HL-60 (cell line): ENCODE measurements at regions not wholly inside any gene's neighbourhood (a gene's known extent, or its start where the extent isn't known, plus 50 kb on each side); places are given as distances from the start of the nearest gene placed in this dataset.

ENCODE experiments used
- DNase-seq, 2 experiments: peaks; one replicate each; pipeline ENCODE4 v3.0.0-alpha.2; 2010 to 2020; ENCODE audit warnings: low read depth in 1 of 2, low spot score in 1 of 2
- H3K27ac ChIP-seq: fragments of 250-450 bp; sonication (Bioruptor Pico); replicated peaks from 2 replicates; pipeline ENCODE4 v1.5.1; 2020; ENCODE audit warnings: mild to moderate bottlenecking, moderate library complexity
- H3K27me3 ChIP-seq: fragments of 250-450 bp; sonication (Bioruptor Pico); 2 replicates; pipeline ENCODE4 v1.5.1; 2021; ENCODE audit warnings: mild to moderate bottlenecking, moderate library complexity; ENCODE audit not compliant: insufficient read depth, poor library complexity, severe bottlenecking
- H3K4me3 ChIP-seq: replicated peaks from 2 replicates; pipeline ENCODE4 v1.5.1; 2011; ENCODE audit warnings: mild to moderate bottlenecking, control low read depth, low read length; ENCODE audit not compliant: insufficient read depth
- GABPA ChIP-seq: IDR thresholded peaks from 2 replicates; pipeline ENCODE4 v1.6.1; 2012; ENCODE audit warnings: low read depth
- POLR2AphosphoS5 ChIP-seq: IDR thresholded peaks from 2 replicates; pipeline ENCODE4 v1.6.1; 2012; ENCODE audit warnings: low read depth
- SPI1 ChIP-seq: IDR thresholded peaks from 2 replicates; pipeline ENCODE4 v1.6.1; 2012; ENCODE audit warnings: low read depth, mild to moderate bottlenecking, borderline replicate concordance
- TF ChIP-seq, protein P1 (sequence below): IDR thresholded peaks from 2 replicates; pipeline ENCODE4 v1.6.1; 2012; ENCODE audit warnings: low read depth; ENCODE audit not compliant: insufficient replicate concordance
- TF ChIP-seq, protein P2 (sequence below): IDR thresholded peaks from one replicate; pipeline ENCODE4 v1.5.1; 2011; ENCODE audit warnings: low read length, control low read depth, inconsistent platforms; ENCODE audit not compliant: insufficient read depth

DNA sequence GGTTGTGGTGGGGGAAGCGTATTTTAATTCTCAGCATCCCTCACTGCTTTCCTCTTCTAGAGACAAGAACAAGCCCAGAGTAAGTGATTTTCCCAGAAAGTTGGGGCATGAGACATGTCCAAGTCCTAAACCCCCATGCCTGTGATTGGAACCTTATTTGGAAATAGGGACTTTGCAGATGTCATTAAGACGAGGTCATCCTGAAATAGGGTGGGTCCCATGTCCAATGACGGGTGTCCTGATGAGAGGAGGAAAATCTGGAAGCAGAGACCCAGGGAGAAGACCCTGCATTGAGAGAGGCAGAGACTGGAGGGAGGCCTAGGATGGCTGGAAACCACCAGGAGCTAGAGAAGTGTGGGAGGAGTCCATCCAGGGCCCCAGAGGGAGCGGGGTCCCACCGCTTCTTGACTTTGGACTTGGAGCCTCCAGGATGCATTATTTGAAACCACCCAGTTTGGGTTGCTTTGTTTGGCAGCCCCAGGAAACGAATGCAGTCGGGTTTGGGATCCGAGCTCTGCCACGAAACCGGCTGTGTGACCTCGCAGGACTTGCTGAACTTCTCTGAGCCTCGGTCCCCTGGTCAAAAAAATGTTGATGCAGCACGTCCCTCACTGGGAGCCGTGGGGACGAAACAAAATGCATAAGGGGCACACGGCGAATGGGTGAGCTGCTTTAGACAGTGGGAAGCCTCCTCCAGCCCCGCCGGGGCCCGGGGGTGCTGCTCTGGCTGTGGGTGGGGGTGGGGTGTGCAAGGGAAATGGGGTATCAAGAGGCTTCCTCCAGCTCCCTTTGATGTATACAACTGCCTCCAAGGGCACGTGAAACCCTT is 113.9 kb downstream of the CPZ start:
- H3K4me3 ChIP-seq, result no peak overlapping the region
- DNase-seq, result no peak
- H3K27me3 ChIP-seq, result no peaks in the 10 kb centered on the region
- TF ChIP-seq SPI1, result no peak
- no peak for TF ChIP-seq POLR2AphosphoS5
- TF ChIP-seq, protein P1, sequence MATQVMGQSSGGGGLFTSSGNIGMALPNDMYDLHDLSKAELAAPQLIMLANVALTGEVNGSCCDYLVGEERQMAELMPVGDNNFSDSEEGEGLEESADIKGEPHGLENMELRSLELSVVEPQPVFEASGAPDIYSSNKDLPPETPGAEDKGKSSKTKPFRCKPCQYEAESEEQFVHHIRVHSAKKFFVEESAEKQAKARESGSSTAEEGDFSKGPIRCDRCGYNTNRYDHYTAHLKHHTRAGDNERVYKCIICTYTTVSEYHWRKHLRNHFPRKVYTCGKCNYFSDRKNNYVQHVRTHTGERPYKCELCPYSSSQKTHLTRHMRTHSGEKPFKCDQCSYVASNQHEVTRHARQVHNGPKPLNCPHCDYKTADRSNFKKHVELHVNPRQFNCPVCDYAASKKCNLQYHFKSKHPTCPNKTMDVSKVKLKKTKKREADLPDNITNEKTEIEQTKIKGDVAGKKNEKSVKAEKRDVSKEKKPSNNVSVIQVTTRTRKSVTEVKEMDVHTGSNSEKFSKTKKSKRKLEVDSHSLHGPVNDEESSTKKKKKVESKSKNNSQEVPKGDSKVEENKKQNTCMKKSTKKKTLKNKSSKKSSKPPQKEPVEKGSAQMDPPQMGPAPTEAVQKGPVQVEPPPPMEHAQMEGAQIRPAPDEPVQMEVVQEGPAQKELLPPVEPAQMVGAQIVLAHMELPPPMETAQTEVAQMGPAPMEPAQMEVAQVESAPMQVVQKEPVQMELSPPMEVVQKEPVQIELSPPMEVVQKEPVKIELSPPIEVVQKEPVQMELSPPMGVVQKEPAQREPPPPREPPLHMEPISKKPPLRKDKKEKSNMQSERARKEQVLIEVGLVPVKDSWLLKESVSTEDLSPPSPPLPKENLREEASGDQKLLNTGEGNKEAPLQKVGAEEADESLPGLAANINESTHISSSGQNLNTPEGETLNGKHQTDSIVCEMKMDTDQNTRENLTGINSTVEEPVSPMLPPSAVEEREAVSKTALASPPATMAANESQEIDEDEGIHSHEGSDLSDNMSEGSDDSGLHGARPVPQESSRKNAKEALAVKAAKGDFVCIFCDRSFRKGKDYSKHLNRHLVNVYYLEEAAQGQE, result no peak
- TF ChIP-seq GABPA, result no peak
- TF ChIP-seq, protein P2, sequence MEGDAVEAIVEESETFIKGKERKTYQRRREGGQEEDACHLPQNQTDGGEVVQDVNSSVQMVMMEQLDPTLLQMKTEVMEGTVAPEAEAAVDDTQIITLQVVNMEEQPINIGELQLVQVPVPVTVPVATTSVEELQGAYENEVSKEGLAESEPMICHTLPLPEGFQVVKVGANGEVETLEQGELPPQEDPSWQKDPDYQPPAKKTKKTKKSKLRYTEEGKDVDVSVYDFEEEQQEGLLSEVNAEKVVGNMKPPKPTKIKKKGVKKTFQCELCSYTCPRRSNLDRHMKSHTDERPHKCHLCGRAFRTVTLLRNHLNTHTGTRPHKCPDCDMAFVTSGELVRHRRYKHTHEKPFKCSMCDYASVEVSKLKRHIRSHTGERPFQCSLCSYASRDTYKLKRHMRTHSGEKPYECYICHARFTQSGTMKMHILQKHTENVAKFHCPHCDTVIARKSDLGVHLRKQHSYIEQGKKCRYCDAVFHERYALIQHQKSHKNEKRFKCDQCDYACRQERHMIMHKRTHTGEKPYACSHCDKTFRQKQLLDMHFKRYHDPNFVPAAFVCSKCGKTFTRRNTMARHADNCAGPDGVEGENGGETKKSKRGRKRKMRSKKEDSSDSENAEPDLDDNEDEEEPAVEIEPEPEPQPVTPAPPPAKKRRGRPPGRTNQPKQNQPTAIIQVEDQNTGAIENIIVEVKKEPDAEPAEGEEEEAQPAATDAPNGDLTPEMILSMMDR, result no peak
- no peak overlapping the region for H3K27ac ChIP-seq

DNA sequence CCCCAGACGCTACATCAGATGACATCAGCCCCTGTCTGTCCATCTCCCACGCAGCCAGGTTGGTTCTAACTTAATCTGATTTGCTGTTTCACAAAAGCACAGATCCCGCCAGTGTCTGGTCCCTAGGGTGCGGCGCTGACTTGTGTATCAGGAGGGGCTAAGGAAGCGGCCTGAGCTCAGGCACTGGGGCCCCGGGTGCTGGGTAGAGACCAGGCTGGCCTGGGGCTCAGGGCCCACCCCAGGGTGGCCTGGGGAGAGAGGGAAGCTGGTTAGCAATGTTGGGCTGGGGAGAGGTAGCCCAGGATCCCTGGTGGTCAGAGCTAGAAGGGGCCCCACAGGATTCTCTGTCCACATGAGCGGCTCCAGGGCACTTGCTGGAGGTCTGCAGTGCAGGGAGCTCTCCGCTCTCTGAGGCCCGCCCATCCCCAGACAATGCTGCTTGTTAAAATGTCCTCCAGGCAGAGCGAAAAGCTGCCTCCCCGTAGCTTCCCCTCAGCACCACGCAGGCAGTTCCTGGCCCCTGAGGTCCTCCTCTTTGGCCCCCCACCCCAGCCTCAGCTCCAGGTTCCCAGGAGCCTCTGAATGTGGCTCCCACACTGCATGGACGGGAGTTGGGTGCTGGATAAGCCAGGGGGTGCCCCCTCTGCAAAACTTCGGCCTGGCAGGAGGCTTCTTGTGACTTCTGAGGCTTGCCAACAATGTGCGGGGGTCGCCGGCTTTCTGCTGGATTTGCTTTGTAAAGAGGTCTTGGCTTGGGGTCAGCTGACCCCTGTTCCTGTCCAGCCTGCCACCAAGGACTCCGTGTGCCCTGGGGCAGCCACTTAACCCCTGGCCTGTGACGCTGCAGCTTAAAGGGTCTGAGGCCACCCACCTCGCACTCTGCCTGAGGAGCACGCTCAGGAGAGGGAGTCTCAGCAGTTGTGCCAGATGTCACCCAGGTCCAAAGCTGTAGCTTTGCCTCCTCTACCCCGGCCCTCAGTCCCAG is 112.9 kb downstream of the CPZ start:
- H3K27me3 ChIP-seq, result no peaks in the 10 kb centered on the region
- no peak for DNase-seq

DNA sequence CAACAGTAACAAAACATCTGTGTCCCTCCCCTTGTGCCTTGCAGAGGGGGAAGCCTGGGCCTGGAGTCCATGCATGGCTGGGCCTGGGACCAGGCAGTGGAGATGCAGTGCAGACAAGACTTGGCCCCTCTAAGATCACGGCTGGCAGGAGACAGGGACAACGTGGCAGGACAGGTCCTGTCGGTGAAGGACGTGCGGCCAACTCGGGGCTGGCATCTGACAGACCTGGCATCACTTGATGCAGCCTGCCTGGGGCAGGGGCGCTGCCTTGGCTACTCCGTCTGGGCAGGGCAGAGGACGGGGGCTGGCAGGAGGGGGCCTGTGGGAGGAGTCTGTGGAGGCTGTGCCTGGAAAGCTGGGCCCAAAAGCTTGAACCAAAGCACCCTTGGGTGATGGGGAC is 112.1 kb downstream of the CPZ start:
- Histone ChIP-seq H3K27me3 (no peaks in the 10 kb centered on the region), H3K27ac (no peak overlapping the region)
- no peak for DNase-seq

More for the DNA sequence above, 112.9 kb downstream of the CPZ start:
- Histone ChIP-seq H3K27ac (no peak overlapping the region), H3K4me3 (no peak overlapping the region)
- TF ChIP-seq, protein P2, result no peak
- TF ChIP-seq GABPA (no peak), POLR2AphosphoS5 (no peak), SPI1 (no peak)
- TF ChIP-seq, protein P1, result no peak

More for the DNA sequence above, 112.1 kb downstream of the CPZ start:
- TF ChIP-seq POLR2AphosphoS5 (no peak), GABPA (no peak), SPI1 (no peak)
- TF ChIP-seq, protein P1, result no peak
- TF ChIP-seq, protein P2, result no peak
- no peak overlapping the region for H3K4me3 ChIP-seq
